Fibroblast of skin of scalp (primary cell): ENCODE measurements at regions not wholly inside any gene's neighbourhood (a gene's known extent, or its start where the extent isn't known, plus 50 kb on each side); places are given as distances from the start of the nearest gene placed in this dataset.
"Not testable (repeated sequence)": the region's sequence is repeated elsewhere in the genome, so short reads cannot be mapped to it uniquely, and the experiment has no call there.

Source experiments
- DNase-seq: peaks from one replicate; pipeline ENCODE4 v3.0.0-alpha.2; 2013

GRCh38 chr5:67982160-67982559 lies 233.4 kb upstream of the PIK3R1 start:
- DNase-seq = not testable (repeated sequence)

- DNase-seq = no peak
These were observed 237.4 kb upstream of the PIK3R1 start for GRCh38 chr5:67978171-67978570.

- DNase-seq = no peak
These were observed 238.5 kb upstream of the PIK3R1 start for GRCh38 chr5:67976891-67977601.

GRCh38 chr5:67976181-67976580 lies 239.4 kb upstream of the PIK3R1 start:
- no peak for DNase-seq

DNA sequence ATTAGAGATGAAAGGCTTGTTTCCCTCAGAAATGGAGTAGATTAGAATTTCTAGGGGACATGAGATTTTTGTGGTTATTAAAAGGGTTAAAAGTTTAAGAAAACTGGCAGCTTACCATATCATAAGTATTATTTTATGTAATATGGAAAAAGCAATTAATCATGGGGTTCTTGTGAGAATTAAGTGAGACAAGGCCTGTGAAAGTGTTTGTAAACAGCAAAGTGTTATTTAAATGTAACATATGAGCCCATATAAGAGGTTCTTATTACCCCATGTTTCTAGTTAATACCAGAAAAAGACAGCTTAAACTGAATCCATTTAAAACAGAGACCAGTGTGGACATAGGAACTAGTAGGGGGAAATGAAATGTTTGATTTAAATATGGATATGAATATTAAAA lies 241.1 kb upstream of the PIK3R1 start:
- DNase-seq = no peak

DNA sequence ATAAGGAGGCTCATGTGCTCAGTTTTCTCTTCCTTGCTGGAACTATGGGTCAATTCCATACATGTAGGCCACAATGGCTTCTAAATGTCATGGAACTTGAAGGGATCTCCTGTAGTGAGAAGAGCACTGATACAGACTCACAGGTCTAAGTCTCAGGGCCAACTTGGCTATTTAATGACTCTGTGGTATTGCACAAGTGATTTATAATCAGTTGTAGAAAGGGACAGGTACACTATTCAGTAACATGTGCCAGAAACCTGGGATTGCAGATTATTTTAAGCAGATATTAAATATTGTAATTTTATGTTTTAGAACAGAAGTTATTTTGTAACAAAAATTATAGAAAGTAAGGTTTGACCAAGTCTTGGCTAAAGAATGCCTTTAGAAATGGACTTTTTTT lies 241.5 kb upstream of the PIK3R1 start:
- DNase-seq = no peak

- DNase-seq = no peak
These were observed 243.4 kb upstream of the PIK3R1 start for GRCh38 chr5:67971971-67972821.

DNA sequence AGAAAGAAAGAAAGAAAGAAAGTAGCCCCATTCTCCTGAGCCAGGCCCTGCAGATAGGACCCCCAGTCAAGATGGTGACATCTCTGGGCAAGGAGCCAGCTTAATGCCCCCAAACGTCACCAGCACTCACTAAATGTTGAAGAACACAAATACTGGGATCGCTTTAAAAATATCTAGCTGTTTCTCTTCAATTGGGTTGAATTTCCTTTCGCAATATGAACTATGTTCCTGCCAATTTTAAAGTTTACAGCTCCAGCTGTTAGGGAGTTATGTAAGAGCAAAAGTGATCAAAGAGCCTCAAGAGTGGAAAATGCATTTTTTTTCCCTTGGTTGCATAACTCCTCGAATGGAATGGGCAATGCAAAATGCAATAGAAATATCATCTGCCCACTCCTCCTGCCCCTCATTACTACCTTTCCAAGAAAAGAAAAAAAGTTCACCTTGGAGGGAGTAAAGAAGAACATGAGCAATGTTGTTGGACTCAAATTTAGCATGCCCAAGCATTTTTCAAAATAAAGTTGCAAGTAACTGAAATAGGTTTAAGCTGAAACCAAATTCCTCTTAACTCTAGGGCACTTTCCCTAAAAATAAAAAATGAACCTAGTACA lies 244.2 kb upstream of the PIK3R1 start:
- peak; percentile 38 for DNase-seq

DNA sequence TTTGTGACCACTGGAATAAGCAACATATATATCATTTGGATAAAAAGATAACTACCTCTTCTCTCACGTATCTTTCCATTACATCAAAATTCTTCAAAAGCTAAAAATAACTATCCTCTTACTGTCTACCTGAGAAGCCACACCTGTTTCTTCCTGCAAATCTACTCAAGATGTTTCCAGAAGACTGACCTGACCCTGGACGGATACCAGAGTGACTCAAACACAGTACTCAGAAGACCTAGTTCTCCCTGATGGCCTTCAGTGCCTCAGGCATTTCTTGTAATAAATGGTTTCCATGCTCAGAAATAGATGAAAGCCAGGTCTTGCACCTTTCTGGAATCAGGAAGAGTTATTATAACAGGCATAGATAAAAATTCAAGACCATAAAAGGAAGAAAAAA lies 245.9 kb upstream of the PIK3R1 start:
- no peak for DNase-seq

DNA sequence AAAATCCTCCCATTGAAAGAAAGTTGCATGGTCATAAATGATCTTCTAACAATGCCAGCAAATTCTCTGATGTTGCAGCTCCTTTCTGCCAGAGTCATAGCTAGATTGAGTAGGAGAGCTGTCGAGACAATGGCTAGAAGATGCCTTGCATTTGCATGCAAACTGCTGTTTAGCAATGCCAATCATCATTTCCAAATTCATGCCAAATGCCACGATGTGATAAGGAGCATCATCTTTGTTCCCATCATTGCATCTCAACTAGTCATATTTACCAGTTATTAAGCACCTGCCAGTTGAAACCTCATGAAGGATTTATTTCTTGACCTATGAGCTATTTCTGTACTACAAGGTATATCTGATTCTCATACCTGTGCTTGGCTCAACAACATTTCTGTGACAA lies 246.4 kb upstream of the PIK3R1 start:
- no peak for DNase-seq

GRCh38 chr5:67966712-67967111 lies 248.8 kb upstream of the PIK3R1 start:
- no peak for DNase-seq

GRCh38 chr5:67964619-67965018 lies 250.9 kb upstream of the PIK3R1 start:
- no peak for DNase-seq

- DNase-seq = no peak
These were observed 251.6 kb upstream of the PIK3R1 start for GRCh38 chr5:67963789-67964519.

GRCh38 chr5:67960939-67961338 lies 254.6 kb upstream of the PIK3R1 start:
- peak; percentile 25 for DNase-seq

DNA sequence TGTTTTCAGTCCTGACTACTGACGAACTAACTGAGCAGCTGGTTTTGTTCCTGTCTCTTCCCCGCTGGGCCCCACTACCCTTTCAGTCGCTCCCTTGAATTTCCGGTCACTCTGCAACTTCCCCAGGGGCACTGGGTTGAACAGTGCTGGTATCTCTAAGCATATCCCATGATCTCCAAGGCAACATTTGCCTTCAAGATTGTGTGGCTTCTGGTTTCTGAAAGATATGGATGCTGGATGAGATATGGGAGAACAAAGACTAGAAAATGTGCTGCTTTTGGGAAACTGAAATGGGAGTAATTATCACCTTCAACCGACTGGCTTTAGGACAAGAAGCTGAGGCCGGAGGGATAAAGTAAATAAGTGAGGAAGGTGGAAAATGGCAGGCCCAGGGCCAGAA lies 258.2 kb upstream of the PIK3R1 start:
- no peak for DNase-seq

GRCh38 chr5:67954351-67954750 lies 261.2 kb upstream of the PIK3R1 start:
- DNase-seq = no peak

GRCh38 chr5:67942421-67942820 lies 273.1 kb upstream of the PIK3R1 start:
- DNase-seq = no peak

DNA sequence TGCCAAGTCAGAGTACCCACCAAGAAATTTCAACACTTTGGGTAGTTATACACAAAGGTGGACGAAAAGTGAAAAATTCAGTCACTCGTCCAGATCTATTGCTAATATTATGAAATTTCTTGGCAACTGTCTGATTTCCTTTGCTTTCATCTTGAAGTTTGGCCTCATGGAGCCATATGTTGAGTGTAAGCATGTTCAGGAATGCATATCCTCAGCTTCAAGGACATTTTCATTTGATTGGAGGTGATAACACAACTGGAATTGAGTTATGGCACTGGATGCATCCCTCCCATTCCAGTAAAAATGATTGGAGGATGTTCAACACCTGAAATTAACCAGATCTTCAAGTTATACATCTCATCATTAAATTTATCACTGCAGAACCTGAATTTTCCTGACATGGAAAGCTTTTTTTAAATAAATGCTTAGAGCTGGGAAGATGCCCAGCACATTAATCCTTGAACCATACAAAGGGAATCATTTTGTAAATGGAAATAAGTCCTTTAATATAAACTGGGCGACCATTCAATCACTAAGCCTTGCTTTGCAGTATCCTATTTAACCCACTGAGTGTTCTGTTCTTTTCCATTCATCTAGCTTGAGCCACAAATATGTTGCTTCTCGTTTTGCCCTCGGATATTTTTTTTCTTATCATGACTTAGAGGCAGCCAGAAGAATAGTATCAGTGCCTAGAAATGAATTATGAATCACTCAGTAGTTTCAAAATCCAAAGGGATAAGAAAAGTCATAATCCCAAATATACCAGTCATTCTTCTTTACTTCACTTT lies 273.7 kb upstream of the PIK3R1 start:
- DNase-seq = peak; percentile 8

- DNase-seq = no peak
These were observed 279.5 kb upstream of the PIK3R1 start for GRCh38 chr5:67935908-67936566.

DNA sequence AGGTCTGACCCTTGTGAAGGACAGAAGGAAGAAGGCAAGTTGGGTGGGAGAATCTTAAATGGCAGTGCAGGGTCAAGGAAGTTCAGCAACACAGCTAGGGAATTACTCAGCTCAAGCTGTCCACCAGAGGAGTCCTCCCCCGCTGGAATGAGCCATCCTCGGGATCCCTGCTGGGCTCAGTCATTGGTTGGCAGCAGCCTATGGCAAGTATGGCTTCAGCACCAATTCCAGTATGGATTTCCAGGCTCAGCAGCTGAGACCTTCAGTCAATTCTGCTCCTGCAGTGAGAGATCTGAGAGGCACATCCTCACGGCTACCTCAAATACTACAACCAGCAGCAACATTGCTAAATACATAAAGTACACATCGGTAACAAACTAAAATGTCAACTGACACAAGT lies 280.6 kb upstream of the PIK3R1 start:
- peak; percentile 6 for DNase-seq

DNA sequence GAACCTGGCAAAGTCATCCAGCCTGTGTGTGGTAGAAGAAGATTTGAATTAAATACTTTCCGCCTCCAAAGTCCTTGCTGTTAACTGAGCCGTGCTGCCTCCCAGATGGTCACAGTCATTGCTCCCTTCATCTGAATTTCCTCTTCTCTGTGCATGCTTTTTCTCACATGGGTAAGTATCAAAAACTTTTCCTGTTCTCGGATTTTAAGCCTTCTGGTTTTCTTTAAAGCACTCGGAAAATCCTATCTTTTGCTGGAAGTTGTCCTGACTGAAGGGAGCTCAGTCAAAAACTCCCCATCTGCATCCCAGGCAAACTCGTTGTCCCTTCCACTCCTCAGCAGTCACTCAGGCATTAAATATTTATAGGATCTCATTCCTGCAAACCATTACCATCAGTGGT lies 290.0 kb upstream of the PIK3R1 start:
- DNase-seq = no peak
